PC-9 (cell line): ENCODE measurements at regions not wholly inside any gene's neighbourhood (a gene's known extent, or its start where the extent isn't known, plus 50 kb on each side); places are given as distances from the start of the nearest gene placed in this dataset.

Source experiments
- BruUV-seq: library from RNA; stranded (reverse); fragments of 400-500 nt; replicated peaks from 2 replicates; lab custom pipeline; 2021; lab: Mats Ljungman, UMichigan
- CTCF ChIA-PET: fragments of 300-600 bp; sonication (Branson Sonifier 250); formaldehyde crosslinking; loops from one replicate; lab custom pipeline; 2022; ENCODE audit warnings: antibody characterized with exemption; lab: Charles Lee
- POLR2A ChIA-PET: fragments of 300-600 bp; sonication (Branson Sonifier 250); formaldehyde crosslinking; loops from one replicate; lab custom pipeline; 2022; ENCODE audit warnings: antibody characterized with exemption; ENCODE audit not compliant: unreplicated experiment; lab: Charles Lee
- DNase-seq, 2 experiments: peaks; one replicate each; pipeline versions ENCODE4 v3.0.0 to v3.0.0-alpha.2; 2015 to 2022; ENCODE audit warnings: mixed read lengths in 1 of 2
- H2AFZ ChIP-seq: fragments of 200-600 bp; sonication (generic); 2 replicates; pipeline ENCODE4 v1.8.1; 2017; ENCODE audit warnings: antibody characterized with exemption
- H3F3A ChIP-seq: fragments of 200-600 bp; sonication (generic); 2 replicates; pipeline ENCODE4 v1.8.1; 2017; ENCODE audit warnings: antibody characterized with exemption, mild to moderate bottlenecking, low read depth; ENCODE audit not compliant: insufficient read depth
- H3K27ac ChIP-seq: fragments of 200-600 bp; sonication (generic); 2 replicates; pipeline ENCODE4 v1.6.1; 2016; ENCODE audit warnings: mixed run types
- H3K27me3 ChIP-seq: fragments of 200-600 bp; sonication (generic); 2 replicates; pipeline ENCODE4 v1.6.1; 2016; ENCODE audit warnings: low read depth, mixed run types; ENCODE audit not compliant: insufficient read depth
- H3K36me3 ChIP-seq: fragments of 200-600 bp; sonication (generic); 2 replicates; pipeline ENCODE4 v1.6.1; 2016; ENCODE audit warnings: low read depth, mixed run types
- H3K4me1 ChIP-seq: fragments of 200-600 bp; sonication (generic); replicated peaks from 2 replicates; pipeline ENCODE4 v1.6.1; 2016; ENCODE audit warnings: mixed run types; ENCODE audit not compliant: insufficient read depth
- H3K4me2 ChIP-seq: fragments of 200-600 bp; sonication (generic); 2 replicates; pipeline ENCODE4 v1.6.1; 2017; ENCODE audit warnings: mixed run types
- H3K4me3 ChIP-seq: fragments of 200-600 bp; sonication (generic); 2 replicates; pipeline ENCODE4 v1.6.1; 2016; ENCODE audit warnings: mixed run types
- H3K79me2 ChIP-seq: fragments of 200-600 bp; sonication (generic); 2 replicates; pipeline ENCODE4 v1.6.1; 2017; ENCODE audit warnings: low read depth, mixed run types
- H3K9me2 ChIP-seq: fragments of 200-600 bp; sonication (generic); 2 replicates; pipeline ENCODE4 v1.8.1; 2017; ENCODE audit warnings: mild to moderate bottlenecking; ENCODE audit not compliant: insufficient read depth
- H3K9me3 ChIP-seq: fragments of 200-600 bp; sonication (generic); 2 replicates; pipeline ENCODE4 v1.8.1; 2016; ENCODE audit warnings: low read depth; ENCODE audit not compliant: insufficient read depth
- H4K20me1 ChIP-seq: fragments of 200-600 bp; sonication (generic); 2 replicates; pipeline ENCODE4 v1.8.1; 2017; ENCODE audit not compliant: insufficient read depth
- EZH2 ChIP-seq: fragments of 200-600 bp; sonication (generic); IDR thresholded peaks from 2 replicates; pipeline ENCODE4 v1.8.0; 2017; ENCODE audit warnings: antibody characterized with exemption, low read depth
- intact Hi-C: fragments of 100-400 bp; cut with micrococcal nuclease; formaldehyde crosslinking; loops from one replicate; pipeline ENCODE4 v1.10.0; 2022; ENCODE audit not compliant: unreplicated experiment
- TF ChIP-seq, protein P1 (sequence below): fragments of 200-600 bp; sonication (generic); conservative IDR thresholded peaks from 2 replicates; pipeline ENCODE4 v1.6.1; 2017; ENCODE audit warnings: mixed run types, antibody characterized with exemption, mild to moderate bottlenecking, moderate library complexity

DNA sequence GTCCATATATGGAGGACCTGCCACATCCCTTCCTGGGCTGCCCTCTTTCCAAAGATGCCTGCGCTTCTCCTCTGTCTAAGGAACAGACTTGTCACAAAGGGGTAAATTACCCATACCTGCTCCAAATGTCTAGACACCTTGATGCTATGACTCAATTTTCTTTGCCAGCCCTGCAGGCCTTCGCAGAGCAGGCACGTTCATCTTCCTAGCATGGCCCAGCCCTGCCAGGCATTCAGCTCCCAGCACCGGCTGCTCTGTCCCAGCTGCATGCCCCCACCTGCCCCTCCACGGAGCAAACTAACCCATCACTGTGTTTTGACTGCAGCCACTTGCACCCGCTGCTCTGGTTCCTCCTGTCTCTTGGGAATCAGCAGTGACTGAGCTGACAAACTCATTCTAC, 526.1 kb downstream of the MIAT start:
- Histone ChIP-seq H3K4me3 (no peak overlapping the region), H3K27me3 (no peaks in the 10 kb centered on the region), H3F3A (no peaks in the 10 kb centered on the region), H3K9me3 (no peaks in the 10 kb centered on the region), H3K9me2 (no peaks in the 10 kb centered on the region), H3K4me1 (no peaks in the 10 kb centered on the region), H3K79me2 (no peaks in the 10 kb centered on the region), H3K27ac (no peak overlapping the region), H3K36me3 (no peaks in the 10 kb centered on the region), H2AFZ (no peak overlapping the region), H3K4me2 (no peak overlapping the region), H4K20me1 (no peaks in the 10 kb centered on the region)
- ChIA-PET POLR2A (no interaction called here), CTCF (no interaction called here)
- TF ChIP-seq, protein P1, sequence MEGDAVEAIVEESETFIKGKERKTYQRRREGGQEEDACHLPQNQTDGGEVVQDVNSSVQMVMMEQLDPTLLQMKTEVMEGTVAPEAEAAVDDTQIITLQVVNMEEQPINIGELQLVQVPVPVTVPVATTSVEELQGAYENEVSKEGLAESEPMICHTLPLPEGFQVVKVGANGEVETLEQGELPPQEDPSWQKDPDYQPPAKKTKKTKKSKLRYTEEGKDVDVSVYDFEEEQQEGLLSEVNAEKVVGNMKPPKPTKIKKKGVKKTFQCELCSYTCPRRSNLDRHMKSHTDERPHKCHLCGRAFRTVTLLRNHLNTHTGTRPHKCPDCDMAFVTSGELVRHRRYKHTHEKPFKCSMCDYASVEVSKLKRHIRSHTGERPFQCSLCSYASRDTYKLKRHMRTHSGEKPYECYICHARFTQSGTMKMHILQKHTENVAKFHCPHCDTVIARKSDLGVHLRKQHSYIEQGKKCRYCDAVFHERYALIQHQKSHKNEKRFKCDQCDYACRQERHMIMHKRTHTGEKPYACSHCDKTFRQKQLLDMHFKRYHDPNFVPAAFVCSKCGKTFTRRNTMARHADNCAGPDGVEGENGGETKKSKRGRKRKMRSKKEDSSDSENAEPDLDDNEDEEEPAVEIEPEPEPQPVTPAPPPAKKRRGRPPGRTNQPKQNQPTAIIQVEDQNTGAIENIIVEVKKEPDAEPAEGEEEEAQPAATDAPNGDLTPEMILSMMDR, result no peak
- TF ChIP-seq EZH2, result no peak
- BruUV-seq, result no TSS peak
- no peak for DNase-seq
- intact Hi-C loops, result no loop called here

DNA sequence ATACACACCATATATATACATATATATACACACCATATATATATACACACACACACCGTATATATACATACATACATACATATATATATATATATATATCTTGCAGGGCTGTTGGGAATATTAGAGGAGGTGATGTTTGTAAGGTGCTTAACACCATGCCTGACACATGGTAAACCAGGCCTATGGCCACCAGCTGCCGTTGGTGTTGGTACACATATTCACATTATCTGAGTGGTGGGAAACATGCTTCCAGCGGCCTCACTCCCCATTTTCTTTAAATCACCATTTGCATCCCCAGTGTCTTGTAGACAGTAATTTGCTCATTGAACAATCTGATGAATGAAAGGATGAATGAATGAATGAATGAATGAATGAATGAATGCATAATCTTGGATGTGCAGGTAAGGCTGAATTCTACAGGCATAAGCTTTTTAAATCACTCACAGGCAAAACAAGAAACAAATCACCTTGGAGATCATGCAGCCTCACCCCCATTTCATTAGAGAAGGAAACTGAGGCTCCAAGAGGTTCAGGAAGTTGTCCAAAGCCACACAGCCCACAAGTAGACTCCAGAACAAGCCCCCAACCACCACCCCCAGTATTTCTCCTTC, 527.8 kb downstream of the MIAT start:
- no peak for TF ChIP-seq EZH2
- TF ChIP-seq, protein P1, result no peak
- no peak overlapping the region for H3K4me3 ChIP-seq
- no peaks in the 10 kb centered on the region for H3F3A ChIP-seq
- H3K4me1 ChIP-seq, result no peaks in the 10 kb centered on the region
- no peaks in the 10 kb centered on the region for H3K9me3 ChIP-seq
- ChIA-PET CTCF (no interaction called here), POLR2A (no interaction called here)
- no TSS peak for BruUV-seq
- H3K27me3 ChIP-seq, result no peaks in the 10 kb centered on the region
- H3K36me3 ChIP-seq, result no peaks in the 10 kb centered on the region
- intact Hi-C loops, result no loop called here
- no peak overlapping the region for H2AFZ ChIP-seq
- H4K20me1 ChIP-seq, result no peaks in the 10 kb centered on the region
- no peak overlapping the region for H3K27ac ChIP-seq
- H3K9me2 ChIP-seq, result no peaks in the 10 kb centered on the region
- no peak for DNase-seq
- H3K79me2 ChIP-seq, result no peaks in the 10 kb centered on the region
- no peak overlapping the region for H3K4me2 ChIP-seq

DNA sequence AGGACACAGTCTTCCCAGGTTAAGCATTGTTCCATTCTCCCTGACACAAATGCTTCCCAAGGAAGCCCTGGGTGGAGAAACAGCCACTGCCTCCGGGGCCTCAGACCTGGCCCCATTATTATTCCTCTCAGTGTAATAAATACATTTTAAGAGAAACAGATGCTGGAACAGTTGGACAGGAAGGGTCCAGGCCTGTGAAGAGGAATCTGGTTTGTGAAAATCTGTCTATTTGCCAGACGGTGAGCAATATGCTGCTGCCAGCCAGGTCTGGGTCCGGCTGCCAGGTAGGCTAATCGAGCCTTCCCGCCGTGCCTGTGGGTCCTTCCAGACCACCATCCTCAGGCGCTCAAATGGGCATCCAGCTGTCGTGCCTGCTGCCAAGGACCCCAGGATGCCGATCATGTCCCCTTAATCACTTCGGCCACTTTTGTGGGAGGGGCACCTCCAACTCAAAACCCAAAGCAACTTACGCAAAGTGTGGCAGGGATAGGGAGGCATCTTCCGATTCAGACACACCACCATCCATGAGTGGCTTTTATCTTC, 528.4 kb downstream of the MIAT start:
- Histone ChIP-seq H3K4me1 (no peaks in the 10 kb centered on the region), H3K9me3 (no peaks in the 10 kb centered on the region; the same call in 1 of the 2 replicates), H4K20me1 (no peaks in the 10 kb centered on the region), H3F3A (no peaks in the 10 kb centered on the region), H3K9me2 (no peaks in the 10 kb centered on the region), H3K4me2 (no peak overlapping the region), H3K79me2 (no peaks in the 10 kb centered on the region), H3K36me3 (no peaks in the 10 kb centered on the region), H3K27ac (no peak overlapping the region), H2AFZ (no peak overlapping the region), H3K27me3 (no peaks in the 10 kb centered on the region), H3K4me3 (no peak overlapping the region)
- BruUV-seq, result no TSS peak
- no peak for DNase-seq
- ChIA-PET CTCF (no interaction called here), POLR2A (no interaction called here)
- intact Hi-C loops, result no loop called here
- no peak for TF ChIP-seq EZH2
- TF ChIP-seq, protein P1, result no peak
